ENCODE measurements at regions not wholly inside any gene's neighbourhood (a gene's known extent, or its start where the extent isn't known, plus 50 kb on each side); places are given as distances from the start of the nearest gene placed in this dataset.
"Not testable (repeated sequence)": the region's sequence is repeated elsewhere in the genome, so short reads cannot be mapped to it uniquely, and the experiment has no call there.

GRCh38 chr11:16526947-16527346 is 170.6 kb upstream of the SOX6 start:
- H3K4me3 Mint-ChIP-seq = no peak overlapping the region
- H3K27ac Mint-ChIP-seq = no peak overlapping the region
- Histone ChIP-seq H3K4me3 (ENCODE audit: low read length) (no peak overlapping the region), H3K36me3 (ENCODE audit: control insufficient read depth in 2 of 3, insufficient read depth in 3 of 3, low read length in 3 of 3) (no peaks in the 10 kb centered on the region), H3K4me1 (ENCODE audit: control insufficient read depth in 2 of 2, insufficient read depth in 2 of 2, low read length in 2 of 2) (no peaks in the 10 kb centered on the region), H3K9me3 (ENCODE audit: control insufficient read depth in 2 of 3, low read length in 3 of 3) (no peaks in the 10 kb centered on the region), H3K27ac (ENCODE audit: low read depth, low read length) (no peak overlapping the region), H3K27me3 (ENCODE audit: control insufficient read depth in 2 of 2, insufficient read depth in 2 of 2, low read length in 2 of 2) (no peaks in the 10 kb centered on the region)
- ChIA-PET POLR2A (no interaction called here), CTCF (no interaction called here)
- H3K4me1 Mint-ChIP-seq = no peaks in the 10 kb centered on the region
- H3K27me3 Mint-ChIP-seq = no peaks in the 10 kb centered on the region
- no peaks in the 10 kb centered on the region for H3K36me3 Mint-ChIP-seq
- intact Hi-C loops (cut with micrococcal nuclease) = no loop called here
- DNase-seq (no peak), ATAC-seq (no peak)
- peaks cover 0 to 9% (median 3%) of the 10 kb centered on the region in 11 donors for H3K9me3 Mint-ChIP-seq

GRCh38 chr11:16520713-16521112 is 164.4 kb upstream of the SOX6 start:
- intact Hi-C loops (cut with micrococcal nuclease); H3K9me3 ChIP-seq (ENCODE audit: control insufficient read depth in 2 of 3, low read length in 3 of 3); H3K4me3 ChIP-seq (ENCODE audit: low read length); H3K4me3 Mint-ChIP-seq; H3K36me3 Mint-ChIP-seq; CTCF ChIA-PET; H3K36me3 ChIP-seq (ENCODE audit: control insufficient read depth in 2 of 3, insufficient read depth in 3 of 3, low read length in 3 of 3); H3K27me3 ChIP-seq (ENCODE audit: control insufficient read depth in 2 of 2, insufficient read depth in 2 of 2, low read length in 2 of 2); POLR2A ChIA-PET; H3K4me1 Mint-ChIP-seq; H3K27ac Mint-ChIP-seq; ATAC-seq; DNase-seq; H3K27ac ChIP-seq (ENCODE audit: low read depth, low read length); H3K4me1 ChIP-seq (ENCODE audit: control insufficient read depth in 2 of 2, insufficient read depth in 2 of 2, low read length in 2 of 2); H3K27me3 Mint-ChIP-seq: not testable (repeated sequence)
- peaks cover 3 to 28% (median 12%) of the 10 kb centered on the region in 11 donors for H3K9me3 Mint-ChIP-seq

- H3K4me3 ChIP-seq (ENCODE audit: low read length) = no peak overlapping the region
- no peaks in the 10 kb centered on the region for H3K4me1 ChIP-seq (ENCODE audit: control insufficient read depth in 2 of 2, insufficient read depth in 2 of 2, low read length in 2 of 2)
- no peaks in the 10 kb centered on the region for H3K9me3 ChIP-seq (ENCODE audit: control insufficient read depth in 2 of 3, low read length in 3 of 3)
- DNase-seq (no peak), ATAC-seq (no peak)
- no peaks in the 10 kb centered on the region for H3K27me3 ChIP-seq (ENCODE audit: control insufficient read depth in 2 of 2, insufficient read depth in 2 of 2, low read length in 2 of 2)
- H3K27ac ChIP-seq (ENCODE audit: low read depth, low read length) = no peak overlapping the region
- intact Hi-C loops (cut with micrococcal nuclease) = no loop called here
- POLR2A ChIA-PET = no interaction called here
- H3K27me3 Mint-ChIP-seq = no peaks in the 10 kb centered on the region
- peaks cover 0 to 8% (median 3%) of the 10 kb centered on the region in 11 donors for H3K9me3 Mint-ChIP-seq
- no peak overlapping the region for H3K4me3 Mint-ChIP-seq
- H3K27ac Mint-ChIP-seq = no peak overlapping the region
- H3K36me3 ChIP-seq (ENCODE audit: control insufficient read depth in 2 of 3, insufficient read depth in 3 of 3, low read length in 3 of 3) = no peaks in the 10 kb centered on the region
- CTCF ChIA-PET = no interaction called here
- no peaks in the 10 kb centered on the region for H3K36me3 Mint-ChIP-seq
- no peaks in the 10 kb centered on the region for H3K4me1 Mint-ChIP-seq
These were observed 156.5 kb upstream of the SOX6 start for GRCh38 chr11:16512899-16513241.

GRCh38 chr11:16512198-16512898 is 156.0 kb upstream of the SOX6 start:
- Histone ChIP-seq H3K9me3 (ENCODE audit: control insufficient read depth in 2 of 3, low read length in 3 of 3) (no peaks in the 10 kb centered on the region), H3K4me1 (ENCODE audit: control insufficient read depth in 2 of 2, insufficient read depth in 2 of 2, low read length in 2 of 2) (no peaks in the 10 kb centered on the region), H3K27ac (ENCODE audit: low read depth, low read length) (no peak overlapping the region), H3K4me3 (ENCODE audit: low read length) (no peak overlapping the region), H3K27me3 (ENCODE audit: control insufficient read depth in 2 of 2, insufficient read depth in 2 of 2, low read length in 2 of 2) (no peaks in the 10 kb centered on the region), H3K36me3 (ENCODE audit: control insufficient read depth in 2 of 3, insufficient read depth in 3 of 3, low read length in 3 of 3) (no peaks in the 10 kb centered on the region)
- Mint-ChIP-seq H3K27ac (no peak overlapping the region), H3K4me3 (no peak overlapping the region), H3K9me3 (peaks cover 0 to 14% (median 3%) of the 10 kb centered on the region in 11 donors), H3K36me3 (no peaks in the 10 kb centered on the region), H3K27me3 (no peaks in the 10 kb centered on the region), H3K4me1 (no peaks in the 10 kb centered on the region)
- DNase-seq (no peak), ATAC-seq (no peak)
- ChIA-PET POLR2A (no interaction called here), CTCF (no interaction called here)
- intact Hi-C loops (cut with micrococcal nuclease) = no loop called here

GRCh38 chr11:16511116-16512114 is 155.1 kb upstream of the SOX6 start:
- H3K4me1 ChIP-seq (ENCODE audit: control insufficient read depth in 2 of 2, insufficient read depth in 2 of 2, low read length in 2 of 2) = no peaks in the 10 kb centered on the region
- H3K27me3 Mint-ChIP-seq = no peaks in the 10 kb centered on the region
- peaks cover 0 to 14% (median 6%) of the 10 kb centered on the region in 11 donors for H3K9me3 Mint-ChIP-seq
- no peak for ATAC-seq
- H3K36me3 Mint-ChIP-seq = no peaks in the 10 kb centered on the region
- no peak overlapping the region for H3K4me3 Mint-ChIP-seq
- POLR2A ChIA-PET = no interaction called here
- no peak overlapping the region for H3K27ac ChIP-seq (ENCODE audit: low read depth, low read length)
- no peak overlapping the region for H3K4me3 ChIP-seq (ENCODE audit: low read length)
- H3K9me3 ChIP-seq (ENCODE audit: control insufficient read depth in 2 of 3, low read length in 3 of 3) = no peaks in the 10 kb centered on the region
- no peaks in the 10 kb centered on the region for H3K4me1 Mint-ChIP-seq
- intact Hi-C loops (cut with micrococcal nuclease) = no loop called here
- no peaks in the 10 kb centered on the region for H3K36me3 ChIP-seq (ENCODE audit: control insufficient read depth in 2 of 3, insufficient read depth in 3 of 3, low read length in 3 of 3)
- no peak overlapping the region for H3K27ac Mint-ChIP-seq
- no peak for DNase-seq
- H3K27me3 ChIP-seq (ENCODE audit: control insufficient read depth in 2 of 2, insufficient read depth in 2 of 2, low read length in 2 of 2) = no peaks in the 10 kb centered on the region
- CTCF ChIA-PET = no interaction called here

- CTCF ChIA-PET = no interaction called here
- H3K4me1 Mint-ChIP-seq = no peaks in the 10 kb centered on the region
- peaks cover 0 to 5% (median 0%) of the 10 kb centered on the region in 5 donors for H3K36me3 Mint-ChIP-seq
- H3K36me3 ChIP-seq (ENCODE audit: control insufficient read depth in 2 of 3, insufficient read depth in 3 of 3, low read length in 3 of 3) = no peaks in the 10 kb centered on the region
- POLR2A ChIA-PET = no interaction called here
- no peak for DNase-seq
- no peak overlapping the region for H3K4me3 Mint-ChIP-seq
- peaks cover 2 to 41% (median 26%) of the 10 kb centered on the region in 11 donors for H3K9me3 Mint-ChIP-seq
- intact Hi-C loops (cut with micrococcal nuclease) = no loop called here
- no peak overlapping the region for H3K27ac Mint-ChIP-seq
- H3K4me1 ChIP-seq (ENCODE audit: control insufficient read depth in 2 of 2, insufficient read depth in 2 of 2, low read length in 2 of 2) = no peaks in the 10 kb centered on the region
- no peaks in the 10 kb centered on the region for H3K27me3 Mint-ChIP-seq
- ATAC-seq = no peak
- H3K4me3 ChIP-seq (ENCODE audit: low read length) = no peak overlapping the region
- H3K27ac ChIP-seq (ENCODE audit: low read depth, low read length) = no peak overlapping the region
- H3K27me3 ChIP-seq (ENCODE audit: control insufficient read depth in 2 of 2, insufficient read depth in 2 of 2, low read length in 2 of 2) = no peaks in the 10 kb centered on the region
- H3K9me3 ChIP-seq (ENCODE audit: control insufficient read depth in 2 of 3, low read length in 3 of 3) = peaks cover 0 to 8% (median 0%) of the 10 kb centered on the region in 3 experiments
These were observed 149.1 kb upstream of the SOX6 start for GRCh38 chr11:16505481-16505880.

GRCh38 chr11:16503891-16504290 is 147.5 kb upstream of the SOX6 start:
- ATAC-seq; H3K4me3 Mint-ChIP-seq; CTCF ChIA-PET; H3K27ac Mint-ChIP-seq; H3K27ac ChIP-seq (ENCODE audit: low read depth, low read length); H3K36me3 Mint-ChIP-seq; H3K4me3 ChIP-seq (ENCODE audit: low read length); intact Hi-C loops (cut with micrococcal nuclease); H3K4me1 ChIP-seq (ENCODE audit: control insufficient read depth in 2 of 2, insufficient read depth in 2 of 2, low read length in 2 of 2); H3K27me3 ChIP-seq (ENCODE audit: control insufficient read depth in 2 of 2, insufficient read depth in 2 of 2, low read length in 2 of 2); H3K36me3 ChIP-seq (ENCODE audit: control insufficient read depth in 2 of 3, insufficient read depth in 3 of 3, low read length in 3 of 3); H3K9me3 ChIP-seq (ENCODE audit: control insufficient read depth in 2 of 3, low read length in 3 of 3); DNase-seq; POLR2A ChIA-PET; H3K27me3 Mint-ChIP-seq; H3K4me1 Mint-ChIP-seq: not testable (repeated sequence)
- H3K9me3 Mint-ChIP-seq = peaks cover 3 to 52% (median 26%) of the 10 kb centered on the region in 11 donors

All from naive thymus-derived CD4-positive, alpha-beta T cell (primary cell).